Esophagus mucosa (tissue), 1 donor: ENCODE measurements at regions not wholly inside any gene's neighbourhood (a gene's known extent, or its start where the extent isn't known, plus 50 kb on each side); places are given as distances from the start of the nearest gene placed in this dataset.

Experiments
- ATAC-seq: fragments of 200-7000 bp; cut with Tn5 transposase; one replicate; pipeline ENCODE4 v1.9.1; 2020
- donor health status: DM: yes; HTN: yes; CAD: no.

DNA sequence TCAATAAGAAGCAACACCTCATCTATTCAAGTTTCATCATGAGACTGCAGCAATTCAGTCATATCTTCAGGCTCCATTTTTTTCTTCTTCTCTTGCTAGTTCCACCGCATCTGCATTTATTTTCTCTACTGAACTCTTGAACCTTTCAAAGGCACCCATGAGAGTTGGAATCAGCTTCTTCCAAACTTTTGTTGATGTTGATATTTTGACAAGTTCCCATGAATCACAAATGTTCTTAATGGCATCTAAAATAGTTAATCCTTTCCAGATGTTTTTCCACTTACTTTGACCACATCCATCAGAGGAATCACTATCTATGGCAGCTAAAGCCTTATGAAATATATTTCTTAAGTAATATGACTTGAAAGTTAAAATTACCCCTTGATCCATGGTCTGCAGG is 434.3 kb downstream of the GPATCH2 start:
- no peak for ATAC-seq

DNA sequence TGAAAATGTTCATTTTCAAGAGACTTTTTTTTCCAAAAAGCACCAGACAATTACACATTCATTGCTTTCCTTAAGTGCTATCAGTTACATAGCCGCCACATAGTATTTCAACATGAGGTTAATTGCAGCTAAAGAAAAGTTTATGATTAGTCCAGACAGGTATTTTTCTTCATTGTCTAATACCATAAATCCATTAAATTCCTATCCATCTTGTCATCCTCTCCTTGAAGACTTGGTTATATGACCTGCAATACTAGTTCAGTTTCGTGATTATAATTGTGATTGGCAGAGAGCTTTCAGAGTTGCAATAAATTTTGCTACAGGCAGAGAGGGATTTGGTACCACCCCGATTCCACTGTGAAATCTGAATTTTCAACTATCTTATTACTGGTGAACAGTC is 437.7 kb downstream of the GPATCH2 start:
- ATAC-seq = no peak

DNA sequence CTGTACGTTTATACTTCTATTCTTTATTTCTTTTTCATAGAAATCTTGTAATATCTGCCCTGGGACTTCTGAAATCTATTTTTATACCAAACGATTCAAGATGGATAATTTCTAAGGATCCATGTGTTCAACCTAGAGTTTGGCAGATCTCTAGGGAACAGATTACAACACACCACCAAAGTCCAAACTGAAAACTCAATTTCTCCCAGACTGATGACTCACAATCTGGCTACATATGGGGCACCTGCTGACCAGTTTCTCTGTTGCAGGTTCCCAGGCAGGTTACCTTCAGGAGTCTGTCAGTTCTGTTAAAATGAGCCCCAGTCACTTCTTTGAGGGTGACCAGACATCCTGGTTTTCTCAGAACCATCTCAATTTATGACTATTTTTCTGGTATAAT is 439.4 kb downstream of the GPATCH2 start:
- ATAC-seq = no peak

DNA sequence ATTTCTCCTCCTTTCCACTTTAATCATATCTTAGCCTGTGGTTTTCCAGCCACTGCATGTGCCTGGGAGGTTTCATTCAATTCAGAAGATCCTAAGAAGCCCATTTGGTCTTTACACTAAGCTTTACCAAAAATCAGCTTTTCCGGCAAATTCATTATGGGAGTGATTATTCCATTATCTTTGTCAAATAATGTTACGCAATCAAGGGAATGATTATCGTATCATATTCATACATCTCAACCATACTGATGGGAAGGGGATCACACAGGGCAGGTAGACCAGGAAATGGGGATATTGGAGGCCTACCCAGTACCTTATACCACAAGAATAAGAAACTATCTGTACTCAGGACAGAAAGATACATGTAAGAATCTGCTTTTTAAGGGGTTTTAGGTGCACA is 440.5 kb downstream of the GPATCH2 start:
- ATAC-seq = no peak

DNA sequence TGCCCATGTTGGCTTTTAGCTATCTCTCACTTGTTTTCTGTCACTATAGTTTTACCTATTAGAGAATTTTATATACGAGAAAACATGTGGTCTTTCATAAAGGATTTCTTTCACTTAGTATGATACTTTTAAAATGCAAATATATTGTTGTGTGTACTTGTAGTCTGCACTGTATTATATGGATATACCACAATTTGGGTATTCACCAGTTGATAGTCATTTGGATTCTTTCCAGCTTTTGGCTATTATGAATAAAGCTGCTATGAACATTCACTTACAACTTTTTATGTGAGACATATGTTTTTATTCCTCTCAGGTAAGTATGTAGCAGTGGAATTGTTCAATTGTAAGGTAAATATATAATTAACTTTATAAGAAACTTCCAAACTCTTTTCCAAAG is 441.5 kb downstream of the GPATCH2 start:
- no peak for ATAC-seq

DNA sequence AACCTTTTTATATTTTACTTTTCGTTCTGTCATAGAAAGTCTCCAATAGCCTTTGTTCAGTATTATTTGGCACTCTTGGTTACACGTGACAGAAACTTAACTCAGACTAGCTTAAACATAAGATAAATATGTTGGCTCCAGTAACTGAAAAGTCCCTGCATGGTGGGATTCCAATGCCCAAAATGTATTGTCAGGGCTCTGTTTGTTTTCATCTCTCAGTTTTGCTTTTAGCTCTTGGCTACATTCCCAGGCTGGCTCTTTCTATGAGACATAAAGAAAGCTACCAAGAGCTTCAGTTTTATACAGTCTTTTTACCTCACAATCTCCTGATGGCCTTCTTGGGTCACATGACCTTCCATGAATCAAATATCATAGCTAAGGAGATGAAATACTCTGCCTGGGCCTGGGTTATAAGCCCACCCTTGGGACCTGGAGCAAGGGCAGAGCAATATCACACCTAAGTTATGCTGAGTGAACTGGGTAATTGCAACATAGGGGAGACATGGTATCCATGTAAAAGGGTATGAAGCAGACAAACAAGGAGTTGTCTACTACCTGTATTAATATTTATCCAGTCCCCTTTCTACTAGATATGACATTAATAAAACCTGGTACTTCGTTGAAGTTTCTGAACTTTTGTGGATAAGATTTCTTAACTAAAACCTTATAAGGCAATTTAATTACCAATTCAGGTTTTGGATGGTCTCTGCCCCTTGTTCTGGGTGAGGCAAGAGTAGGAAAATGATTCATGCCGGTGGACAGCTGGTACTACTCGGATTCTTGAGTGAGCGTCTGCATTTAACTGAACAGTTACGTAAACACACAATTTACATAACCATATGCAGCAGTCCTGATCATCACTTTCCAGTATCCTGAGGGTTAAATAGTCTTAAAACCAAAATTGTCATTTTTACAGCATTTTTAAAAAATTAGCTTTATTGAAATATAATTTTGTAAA is 442.3 kb downstream of the GPATCH2 start:
- no peak for ATAC-seq

DNA sequence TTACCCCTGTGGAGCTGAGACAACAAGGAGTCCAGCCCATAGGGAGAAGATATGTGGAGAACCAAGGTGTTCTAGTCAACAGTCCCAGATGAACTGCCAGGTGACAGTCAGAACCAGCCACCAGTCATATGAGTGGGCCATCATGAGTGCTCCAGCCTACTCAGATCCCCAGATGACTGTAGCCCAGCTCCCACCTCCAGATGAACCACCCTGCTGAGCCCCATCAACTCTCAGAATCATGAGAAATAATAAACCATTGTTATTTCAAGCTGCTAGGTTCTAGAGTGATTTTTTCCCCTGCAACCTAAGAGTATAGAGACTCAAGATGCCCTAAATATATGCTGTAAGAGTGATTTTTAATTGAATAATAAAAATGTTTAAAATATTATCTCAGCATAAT is 444.2 kb downstream of the GPATCH2 start:
- no peak for ATAC-seq

DNA sequence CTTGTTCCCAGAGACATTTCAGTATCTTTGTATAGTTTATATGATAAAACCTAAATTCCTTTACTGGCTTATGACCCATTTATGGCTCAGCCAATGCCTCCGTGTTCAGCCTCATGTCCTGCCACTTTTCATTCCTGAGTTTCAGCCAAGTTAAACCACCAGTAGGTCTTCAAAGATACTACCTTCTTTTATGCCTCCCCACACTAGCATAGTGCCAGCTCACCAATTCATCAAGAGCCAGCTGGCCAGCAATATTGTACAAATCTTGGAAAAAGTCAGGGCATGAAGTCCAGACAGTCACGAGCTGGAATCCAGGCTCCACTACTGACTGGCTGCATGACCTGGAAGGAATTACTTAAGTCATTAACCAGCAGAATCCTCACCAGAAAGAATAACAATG is 446.0 kb downstream of the GPATCH2 start:
- ATAC-seq = no peak

DNA sequence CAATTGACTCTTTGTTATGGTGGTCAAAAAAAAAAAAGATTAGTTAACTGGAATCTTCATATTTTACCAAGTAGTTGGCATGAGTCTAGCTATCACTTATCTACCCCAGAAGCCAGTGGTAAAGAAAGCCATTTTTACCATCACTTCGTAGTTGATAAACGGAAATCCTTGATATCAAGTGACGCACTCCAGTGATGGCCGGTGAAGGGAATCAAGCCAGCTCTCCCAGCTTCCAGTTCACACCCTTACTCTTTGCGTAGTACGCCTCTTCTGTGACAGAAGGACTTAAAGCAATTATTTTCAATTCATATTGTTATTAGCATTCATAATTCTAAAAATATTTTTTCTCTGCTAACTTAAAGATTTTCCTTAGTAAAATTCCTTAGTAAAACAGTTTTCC is 447.9 kb downstream of the GPATCH2 start:
- ATAC-seq = no peak

DNA sequence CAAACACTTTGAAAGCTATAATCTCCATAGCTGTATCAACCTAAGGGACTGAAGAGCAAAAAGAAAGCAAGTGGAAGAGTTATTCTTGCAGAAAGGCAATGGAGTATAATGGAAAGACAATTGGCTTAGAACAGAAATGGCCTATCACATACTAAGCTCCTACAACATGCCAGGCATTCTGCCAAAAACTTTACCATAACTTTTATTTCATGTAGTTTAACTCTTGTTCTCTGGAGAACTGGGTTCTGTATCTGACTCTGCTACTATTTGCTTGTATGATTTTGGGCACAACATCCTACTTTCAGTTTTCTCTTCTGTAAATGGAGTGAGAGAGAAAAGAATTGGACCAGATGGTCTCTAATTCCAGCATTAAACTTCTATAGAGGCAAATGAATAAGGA is 449.1 kb downstream of the GPATCH2 start:
- no peak for ATAC-seq

DNA sequence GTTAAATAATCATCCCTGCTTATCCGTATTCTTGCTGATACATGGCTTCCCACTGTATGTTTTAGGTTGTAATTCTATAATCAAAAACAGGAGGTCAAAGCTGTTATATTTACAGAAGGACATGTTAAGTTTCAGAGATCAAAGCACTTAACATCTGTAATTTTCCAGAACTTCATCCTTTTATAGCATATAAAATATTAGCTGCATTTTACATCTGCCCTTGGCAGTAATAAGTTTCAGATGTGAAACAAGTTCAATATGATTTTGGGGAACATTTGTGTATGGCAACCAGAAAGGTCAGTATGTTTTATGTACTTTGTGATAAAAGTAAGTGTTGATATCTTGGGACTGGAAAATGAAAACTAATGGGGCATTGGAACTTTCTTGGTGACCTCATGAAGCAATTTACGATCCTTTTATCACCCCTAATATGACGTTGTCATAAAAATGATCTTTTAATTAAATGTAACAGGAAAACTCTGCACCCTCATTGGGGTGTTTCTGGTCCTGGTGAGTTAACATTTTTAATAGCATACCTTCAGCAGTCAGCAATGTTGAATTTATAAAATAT is 449.6 kb downstream of the GPATCH2 start:
- no peak for ATAC-seq

DNA sequence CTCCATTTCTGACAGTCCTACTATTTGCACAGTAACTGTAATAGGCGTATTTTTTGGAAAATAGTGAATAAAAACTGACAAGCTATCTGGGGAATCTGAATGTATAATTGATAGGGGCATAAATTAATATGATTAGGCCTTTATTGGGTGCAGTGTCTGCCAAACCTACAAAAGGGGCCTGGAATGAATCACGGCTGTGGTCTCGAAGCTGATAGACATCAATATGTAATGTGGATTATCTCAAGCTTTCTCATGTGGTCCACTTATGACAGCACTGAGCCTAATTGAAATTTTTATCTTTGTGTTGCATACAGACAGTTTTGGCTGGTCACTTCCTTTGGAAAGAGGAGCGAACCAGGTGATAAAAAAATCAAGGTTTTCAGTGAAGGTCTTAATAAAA is 450.4 kb downstream of the GPATCH2 start:
- no peak for ATAC-seq

DNA sequence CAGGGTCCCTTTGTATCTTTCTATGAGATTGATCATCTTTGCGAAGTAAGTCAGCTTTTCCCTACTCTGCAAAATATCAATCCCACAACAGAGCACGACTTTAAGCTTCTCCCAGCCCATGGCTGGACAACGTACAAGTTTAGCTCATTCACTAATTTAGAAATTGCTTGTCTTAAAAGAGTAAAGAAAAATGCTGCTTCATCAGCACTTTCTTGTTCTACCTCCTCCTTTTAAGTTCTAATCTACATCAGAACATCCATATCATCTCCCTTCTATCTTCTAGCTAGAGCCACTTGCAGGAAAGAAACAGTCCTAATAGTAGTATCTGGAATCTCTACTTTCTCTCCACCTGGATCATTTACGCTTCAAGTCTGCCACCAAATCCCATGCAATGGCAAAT is 441.2 kb upstream of the ESRRG start:
- ATAC-seq = no peak

DNA sequence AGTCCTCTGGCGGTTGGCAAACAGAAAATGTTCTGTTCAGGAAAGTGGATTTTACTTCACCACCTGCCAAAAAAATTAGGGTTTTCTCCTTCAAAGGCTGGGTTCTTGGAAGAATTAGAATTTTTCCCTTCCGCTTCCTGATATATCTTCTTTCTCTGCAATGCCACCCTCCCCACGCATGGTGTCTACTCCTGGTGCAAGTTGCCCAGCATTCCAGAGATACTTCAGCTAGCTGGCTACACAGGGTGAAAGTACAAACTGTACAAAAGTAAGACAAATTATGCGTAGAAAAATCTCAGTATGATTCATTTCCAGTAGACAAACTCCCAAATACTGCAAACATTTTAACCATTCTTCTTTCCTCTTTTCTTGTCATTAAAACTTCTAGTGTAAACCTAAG is 430.1 kb upstream of the ESRRG start:
- ATAC-seq = no peak

DNA sequence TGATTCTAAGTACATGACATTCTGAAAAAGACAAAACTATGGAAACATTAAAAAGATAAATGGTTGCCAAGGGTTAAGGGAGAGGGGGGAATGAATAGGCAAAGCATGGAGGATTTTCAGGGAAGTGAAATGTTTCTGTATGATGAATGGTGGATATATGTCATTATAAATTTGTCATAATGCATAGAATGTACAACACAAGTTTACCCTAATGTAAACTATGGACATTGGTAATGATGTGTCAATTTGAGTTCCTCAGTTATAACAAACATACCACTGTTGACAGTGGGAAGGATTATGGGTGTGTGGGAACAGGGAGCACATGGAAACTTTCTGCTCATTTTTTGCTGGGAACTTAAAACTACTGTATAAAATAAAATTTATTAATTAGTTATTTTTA is 427.1 kb upstream of the ESRRG start:
- ATAC-seq = no peak

DNA sequence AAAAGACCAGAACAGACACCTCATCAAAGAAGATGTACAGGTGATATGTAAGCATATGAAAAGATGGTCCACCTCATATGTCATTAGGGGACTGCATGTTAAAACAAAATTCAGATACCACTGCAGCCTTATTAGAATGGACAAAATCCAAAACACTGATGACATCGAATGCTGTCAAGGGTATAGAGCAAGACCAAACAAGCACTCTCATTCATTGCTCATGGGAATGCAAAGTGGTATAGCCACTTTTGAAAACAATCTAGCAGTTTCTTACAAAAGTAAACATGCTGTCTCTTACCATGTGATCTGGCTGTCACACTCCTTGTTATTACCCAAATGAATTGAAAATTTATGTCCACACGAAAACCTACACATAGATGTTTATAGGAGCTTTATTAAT is 426.6 kb upstream of the ESRRG start:
- peak; percentile 25 for ATAC-seq

DNA sequence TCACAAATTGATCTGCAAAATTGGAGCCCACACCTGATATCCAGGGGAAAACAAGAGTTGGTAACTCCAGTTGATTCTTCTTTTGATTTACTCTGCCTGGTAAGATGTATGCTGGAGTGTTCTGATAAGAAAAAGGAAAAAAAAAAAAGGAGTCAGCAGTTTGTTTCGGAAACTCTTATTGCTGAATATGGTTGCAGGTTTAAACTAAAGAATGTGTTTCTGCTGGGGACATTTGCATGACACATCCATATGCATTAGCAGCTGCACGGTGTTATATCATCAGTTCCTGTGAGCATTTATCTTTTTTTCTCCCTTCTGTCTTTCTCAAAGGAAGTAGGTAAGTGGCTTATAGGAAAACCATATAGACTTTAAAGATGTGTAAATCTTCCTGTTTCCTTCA is 418.5 kb upstream of the ESRRG start:
- ATAC-seq = no peak

DNA sequence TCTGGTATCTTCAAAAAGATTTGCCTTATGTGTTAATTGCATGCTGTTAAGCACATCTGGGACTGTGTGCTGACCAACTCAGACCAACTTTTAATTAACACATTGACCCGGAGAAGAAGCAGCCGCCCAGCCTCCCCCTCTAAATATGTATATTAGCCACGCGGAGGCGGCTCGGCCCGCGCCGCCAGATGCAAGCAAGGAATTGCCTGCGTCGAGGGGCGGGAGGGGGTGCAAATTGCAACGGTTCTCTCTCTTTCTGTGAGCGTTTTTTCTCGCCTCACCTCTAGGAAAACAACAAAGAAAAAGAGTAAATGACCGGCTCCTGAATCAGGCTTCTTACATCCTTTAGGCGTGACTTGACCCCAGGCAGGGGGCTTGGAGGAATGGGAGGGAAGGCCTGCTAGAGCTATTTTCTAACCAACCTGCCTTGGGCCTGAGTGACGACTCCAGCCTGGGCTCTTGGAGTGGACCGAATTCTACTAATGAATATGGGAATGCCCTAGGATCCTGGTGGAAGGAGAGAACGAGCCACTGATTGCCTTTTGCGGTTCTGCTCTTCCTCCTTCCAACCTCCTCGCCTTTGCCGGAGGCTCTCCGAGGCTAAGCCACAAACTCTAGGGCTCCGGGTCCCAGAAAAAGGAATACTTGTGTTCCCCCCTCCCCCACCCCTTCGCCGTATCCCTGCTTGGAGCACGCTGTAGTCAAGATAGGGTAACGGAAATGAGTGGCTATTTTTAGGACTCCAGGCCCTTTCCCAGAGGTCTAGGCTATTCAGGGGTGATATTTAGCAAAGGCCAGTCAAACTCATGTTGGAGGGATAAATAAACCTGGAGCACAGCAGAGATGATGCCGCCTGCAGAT is 417.0 kb upstream of the ESRRG start:
- no peak for ATAC-seq

DNA sequence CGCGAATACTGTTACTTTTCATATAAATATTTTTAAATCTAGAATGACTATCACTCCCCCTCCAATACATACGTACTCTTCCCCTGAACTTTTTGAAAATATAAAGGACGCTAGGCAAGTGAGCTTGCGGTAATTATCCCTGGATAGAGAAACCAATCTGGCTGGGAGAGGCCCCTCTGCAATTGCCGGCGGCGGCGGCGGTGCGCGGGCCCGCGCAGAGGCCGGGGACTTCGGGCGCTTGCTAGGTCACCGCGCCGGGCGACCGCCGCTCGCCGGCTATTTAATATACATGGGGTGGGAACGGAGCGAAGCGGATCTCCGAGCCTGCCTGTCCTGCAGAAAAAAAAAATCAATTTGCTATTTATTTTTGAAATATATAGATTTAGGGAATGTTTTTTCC is 416.3 kb upstream of the ESRRG start:
- no peak for ATAC-seq

DNA sequence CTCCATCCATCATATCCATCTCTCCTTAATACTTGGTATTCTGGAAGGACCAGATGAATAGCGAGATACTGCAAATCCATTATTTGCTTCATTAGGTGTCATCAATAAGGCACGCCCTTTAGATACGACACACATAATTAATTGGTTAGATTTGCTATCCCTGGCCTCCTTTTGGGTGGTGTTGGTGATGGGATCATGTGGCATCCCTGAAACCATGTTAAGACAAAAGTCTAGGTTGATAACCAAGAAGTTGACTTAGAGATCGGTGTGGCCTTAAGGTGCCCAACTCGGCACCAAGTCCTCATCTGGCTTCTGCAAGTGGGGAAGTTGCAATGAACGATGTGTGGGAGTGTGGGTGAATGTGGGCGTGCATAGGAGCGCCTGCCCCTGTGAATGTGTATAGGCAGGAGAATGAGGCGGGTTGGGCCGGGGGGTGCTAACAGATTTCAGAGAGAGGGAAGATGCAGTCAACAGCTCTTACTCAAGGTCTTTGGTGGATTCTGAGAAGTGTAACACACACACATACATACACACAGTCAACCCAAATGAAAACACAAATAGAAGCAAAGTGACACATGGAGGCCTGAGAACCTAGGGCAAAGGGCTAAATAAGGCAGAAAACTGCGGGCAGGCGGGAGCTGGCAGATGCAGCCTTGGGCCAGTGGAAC is 415.7 kb upstream of the ESRRG start:
- no peak for ATAC-seq

DNA sequence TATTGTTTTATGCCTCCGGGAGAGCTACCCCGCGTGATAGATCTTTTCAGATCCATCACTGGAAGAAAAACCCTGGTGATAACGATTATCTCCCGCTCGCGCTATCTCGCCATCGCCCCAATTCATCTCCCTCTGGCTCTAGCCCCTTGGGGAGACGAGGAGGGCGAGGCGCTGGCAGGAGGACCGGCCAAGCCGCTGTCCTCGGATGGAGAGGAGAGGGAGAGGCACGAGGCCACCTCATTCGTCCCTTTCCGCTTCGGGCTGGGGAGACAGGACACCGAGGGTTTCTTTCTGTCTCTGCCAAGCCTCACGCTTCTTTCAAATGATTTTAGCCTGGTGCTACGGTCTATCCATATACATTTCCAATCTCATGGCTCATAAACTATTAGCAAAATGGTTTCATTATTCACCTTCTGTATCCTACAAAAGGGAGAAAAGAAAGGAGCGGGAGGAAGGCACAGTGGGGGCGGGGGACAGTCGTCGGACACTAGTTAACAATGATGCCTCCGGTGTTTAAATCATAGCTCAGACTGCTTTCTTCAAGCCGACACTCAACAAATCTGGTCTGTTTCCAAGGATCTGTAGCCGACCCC is 415.0 kb upstream of the ESRRG start:
- ATAC-seq = no peak

DNA sequence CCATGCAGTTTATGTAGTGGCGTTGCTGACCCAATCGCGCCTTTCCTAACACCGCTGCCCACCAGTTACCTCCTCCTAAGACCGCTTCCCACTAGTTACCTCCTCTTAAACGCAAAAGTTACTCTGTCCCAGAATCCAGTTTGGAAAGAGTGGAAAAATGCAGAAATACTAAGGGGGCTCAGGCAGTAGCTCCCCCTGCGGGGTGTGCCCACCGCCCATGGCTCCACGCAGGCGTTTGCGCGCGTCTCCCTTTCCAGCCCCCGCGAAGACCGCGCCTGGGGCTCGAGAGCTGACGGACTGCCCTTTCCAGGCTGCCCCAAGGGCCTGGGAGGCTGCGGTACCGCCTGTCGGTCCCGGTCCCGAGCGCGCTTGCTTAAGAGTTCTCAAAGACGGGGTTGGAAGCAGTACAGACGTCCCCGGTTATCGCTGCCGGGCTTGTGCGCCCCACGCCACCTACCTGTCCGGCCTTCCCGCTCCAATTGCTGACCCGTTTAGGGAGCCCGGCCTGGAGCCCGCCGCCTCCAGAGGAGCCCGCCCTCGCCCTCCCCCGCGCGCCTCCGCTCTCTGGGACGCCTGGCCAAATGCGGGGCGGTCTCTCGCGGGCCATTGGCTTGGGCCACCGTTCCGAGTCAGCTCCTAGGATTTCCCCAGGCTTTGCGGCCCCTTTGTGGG is 414.1 kb upstream of the ESRRG start:
- ATAC-seq = no peak
